SK-N-SH treated with all-trans-retinoic acid at 6 μM for 48 hours (cell line): ENCODE measurements at regions not wholly inside any gene's neighbourhood (a gene's known extent, or its start where the extent isn't known, plus 50 kb on each side); places are given as distances from the start of the nearest gene placed in this dataset.

Experiments
- ATAC-seq: fragments of 200-7000 bp; cut with Tn5 transposase; 3 replicates; pipeline ENCODE4 v1.9.1; 2020; ENCODE audit warnings: mild to moderate bottlenecking, moderate library complexity
- ARNTL ChIP-seq: fragments of 450-650 bp; formaldehyde crosslinking; IDR thresholded peaks from 2 replicates; pipeline ENCODE4 v1.5.0; 2020; ENCODE audit warnings: low read depth, mild to moderate bottlenecking, moderate library complexity, borderline replicate concordance
- BACH2 ChIP-seq: fragments of 250-450 bp; sonication (Bioruptor Pico); IDR thresholded peaks from 2 replicates; pipeline ENCODE4 v1.9.0; 2021; ENCODE audit warnings: mild to moderate bottlenecking, borderline replicate concordance
- ESRRG ChIP-seq: fragments of 250-450 bp; sonication (Bioruptor Pico); IDR thresholded peaks from 2 replicates; pipeline ENCODE4 v1.6.1; 2021; ENCODE audit warnings: mild to moderate bottlenecking
- GLIS3 ChIP-seq: fragments of 250-450 bp; sonication (Bioruptor Pico); IDR thresholded peaks from 2 replicates; pipeline ENCODE4 v1.5.0; 2020; ENCODE audit warnings: mild to moderate bottlenecking, moderate library complexity
- ISL1 ChIP-seq: fragments of 250-450 bp; sonication (Bioruptor Pico); IDR thresholded peaks from 2 replicates; pipeline ENCODE4 v2.1.2; 2022; ENCODE audit warnings: mild to moderate bottlenecking, moderate library complexity
- OSR1 ChIP-seq: fragments of 250-450 bp; sonication (Bioruptor Pico); IDR thresholded peaks from 2 replicates; pipeline ENCODE4 v1.8.0; 2022; ENCODE audit warnings: moderate library complexity, mild to moderate bottlenecking, inconsistent platforms
- PPARA ChIP-seq: fragments of 250-450 bp; sonication (Bioruptor Pico); IDR thresholded peaks from 2 replicates; pipeline ENCODE4 v1.5.0; 2020; ENCODE audit warnings: mild to moderate bottlenecking, borderline replicate concordance
- RARB ChIP-seq: fragments of 250-450 bp; sonication (Bioruptor Pico); IDR thresholded peaks from 2 replicates; pipeline ENCODE4 v1.8.0; 2021; ENCODE audit warnings: mild to moderate bottlenecking, moderate library complexity
- SNAI2 ChIP-seq: fragments of 250-450 bp; sonication (Bioruptor Pico); IDR thresholded peaks from 2 replicates; pipeline ENCODE4 v1.5.0; 2020; ENCODE audit warnings: mild to moderate bottlenecking, moderate library complexity
- TCF4 ChIP-seq: fragments of 250-450 bp; sonication (Bioruptor Pico); IDR thresholded peaks from 2 replicates; pipeline ENCODE4 v1.8.0; 2021; ENCODE audit warnings: mild to moderate bottlenecking, moderate library complexity, borderline replicate concordance
- TOX ChIP-seq: fragments of 250-450 bp; sonication (Bioruptor Pico); IDR thresholded peaks from 2 replicates; pipeline ENCODE4 v1.8.0; 2021; ENCODE audit warnings: mild to moderate bottlenecking, moderate library complexity, borderline replicate concordance
- ZC3H10 ChIP-seq: fragments of 250-450 bp; sonication (Bioruptor Pico); IDR thresholded peaks from 2 replicates; pipeline ENCODE4 v1.5.1; 2021; ENCODE audit warnings: mild to moderate bottlenecking, moderate library complexity
- ZFP3 ChIP-seq: fragments of 250-450 bp; sonication (Bioruptor Pico); IDR thresholded peaks from 2 replicates; pipeline ENCODE4 v1.5.0; 2020; ENCODE audit warnings: mild to moderate bottlenecking, moderate library complexity
- ZFP30 ChIP-seq: fragments of 450-650 bp; formaldehyde crosslinking; IDR thresholded peaks from 2 replicates; pipeline ENCODE4 v1.5.0; 2022; ENCODE audit warnings: mild to moderate bottlenecking, moderate library complexity
- ZNF565 ChIP-seq: fragments of 450-650 bp; formaldehyde crosslinking; conservative IDR thresholded peaks from 2 replicates; pipeline ENCODE4 v1.5.0; 2020; ENCODE audit warnings: low read depth, mild to moderate bottlenecking, moderate library complexity
- ZNF70 ChIP-seq: fragments of 450-650 bp; formaldehyde crosslinking; IDR thresholded peaks from 2 replicates; pipeline ENCODE4 v1.5.0; 2020; ENCODE audit warnings: mild to moderate bottlenecking, moderate library complexity
- ZNF8 ChIP-seq: fragments of 450-650 bp; formaldehyde crosslinking; IDR thresholded peaks from 2 replicates; pipeline ENCODE4 v1.5.0; 2020; ENCODE audit warnings: mild to moderate bottlenecking, moderate library complexity
- TF ChIP-seq, protein P1 (sequence below): fragments of 250-450 bp; sonication (Bioruptor Pico); IDR thresholded peaks from 2 replicates; pipeline ENCODE4 v1.8.0; 2021; ENCODE audit warnings: low read depth, mild to moderate bottlenecking, moderate library complexity, borderline replicate concordance
- TF ChIP-seq, protein P2 (sequence below): fragments of 250-450 bp; sonication (Bioruptor Pico); IDR thresholded peaks from 2 replicates; pipeline ENCODE4 v1.5.0; 2020; ENCODE audit warnings: mild to moderate bottlenecking, moderate library complexity
- TF ChIP-seq, protein P3 (sequence below): fragments of 250-450 bp; sonication (Bioruptor Pico); IDR thresholded peaks from 2 replicates; pipeline ENCODE4 v1.5.1; 2021; ENCODE audit warnings: mild to moderate bottlenecking, moderate library complexity
- TF ChIP-seq, protein P4 (sequence below): fragments of 250-450 bp; sonication (Bioruptor Pico); IDR thresholded peaks from 2 replicates; pipeline ENCODE4 v1.5.1; 2020; ENCODE audit warnings: low read depth, mild to moderate bottlenecking, moderate library complexity
- TF ChIP-seq, protein P5 (sequence below): fragments of 250-450 bp; sonication (Bioruptor Pico); IDR thresholded peaks from 2 replicates; pipeline ENCODE4 v1.8.0; 2020; ENCODE audit warnings: mild to moderate bottlenecking, moderate library complexity, borderline replicate concordance

DNA sequence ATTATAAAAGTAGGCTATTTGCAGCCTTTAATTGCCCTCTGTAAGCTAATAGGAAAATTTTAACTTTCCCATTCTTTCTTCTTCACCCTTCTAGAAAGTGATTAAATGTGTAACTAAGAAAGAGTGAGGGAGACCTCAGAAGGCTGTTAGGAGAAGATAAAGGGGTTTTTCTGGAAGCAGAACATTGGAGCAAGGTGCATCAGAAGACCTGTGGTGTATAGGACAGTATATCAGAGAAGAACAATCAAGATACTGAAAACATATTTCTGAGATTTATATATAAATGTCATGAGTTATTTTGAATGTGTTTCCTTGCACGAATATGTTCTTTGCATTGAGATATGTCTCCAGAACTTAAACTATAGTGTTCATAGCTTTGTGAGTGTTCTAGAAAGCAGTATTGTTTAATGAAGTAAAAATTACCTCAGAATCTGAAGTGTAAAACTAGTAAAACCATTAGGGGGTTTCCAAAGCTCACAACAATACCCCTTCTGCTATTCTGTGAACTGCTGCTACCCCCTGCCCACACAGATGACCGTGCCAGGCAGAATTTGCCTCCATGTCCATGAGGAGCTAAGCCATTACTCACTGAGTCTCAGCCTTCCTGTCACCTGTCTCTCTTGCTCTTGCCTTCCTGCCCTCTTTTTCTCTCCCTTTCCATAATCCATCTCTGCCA, 537.9 kb downstream of the EPHA4 start (continued):
- TF ChIP-seq ZC3H10 (CRISPR knock-in tag), result no peak
- no peak for TF ChIP-seq ARNTL
- TF ChIP-seq, protein P1, sequence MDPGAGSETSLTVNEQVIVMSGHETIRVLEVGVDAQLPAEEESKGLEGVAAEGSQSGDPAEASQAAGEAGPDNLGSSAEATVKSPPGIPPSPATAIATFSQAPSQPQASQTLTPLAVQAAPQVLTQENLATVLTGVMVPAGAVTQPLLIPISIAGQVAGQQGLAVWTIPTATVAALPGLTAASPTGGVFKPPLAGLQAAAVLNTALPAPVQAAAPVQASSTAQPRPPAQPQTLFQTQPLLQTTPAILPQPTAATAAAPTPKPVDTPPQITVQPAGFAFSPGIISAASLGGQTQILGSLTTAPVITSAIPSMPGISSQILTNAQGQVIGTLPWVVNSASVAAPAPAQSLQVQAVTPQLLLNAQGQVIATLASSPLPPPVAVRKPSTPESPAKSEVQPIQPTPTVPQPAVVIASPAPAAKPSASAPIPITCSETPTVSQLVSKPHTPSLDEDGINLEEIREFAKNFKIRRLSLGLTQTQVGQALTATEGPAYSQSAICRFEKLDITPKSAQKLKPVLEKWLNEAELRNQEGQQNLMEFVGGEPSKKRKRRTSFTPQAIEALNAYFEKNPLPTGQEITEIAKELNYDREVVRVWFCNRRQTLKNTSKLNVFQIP (CRISPR knock-in tag), result no peak
- TF ChIP-seq TOX, result no peak
- no peak for TF ChIP-seq PPARA
- TF ChIP-seq GLIS3 (CRISPR knock-in tag), result no peak
- TF ChIP-seq ZNF8 (CRISPR knock-in tag), result no peak
- no peak for TF ChIP-seq RARB (CRISPR knock-in tag)
- no peak for TF ChIP-seq OSR1 (CRISPR knock-in tag)
- no peak for TF ChIP-seq TCF4

DNA sequence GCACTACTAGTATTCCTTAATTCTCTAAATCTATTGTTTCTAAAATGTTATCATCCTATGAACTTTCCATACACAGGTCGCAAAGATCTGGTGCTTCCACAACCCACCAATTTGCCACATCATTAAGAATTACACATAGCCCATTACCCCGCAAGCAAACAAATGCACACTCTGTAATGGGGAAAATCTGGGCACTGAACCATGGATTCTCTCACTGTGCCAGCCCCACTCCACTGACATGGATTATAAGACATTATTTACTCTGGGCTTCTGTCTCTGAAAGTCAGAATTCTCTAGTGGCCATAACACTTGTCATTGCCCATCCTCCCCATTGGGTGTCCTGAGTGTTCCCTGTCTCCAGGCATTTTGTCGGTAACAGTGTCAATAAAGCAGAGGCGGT, 537.1 kb downstream of the EPHA4 start:
- no peak for ATAC-seq
- TF ChIP-seq ZFP3 (CRISPR knock-in tag), result no peak

DNA sequence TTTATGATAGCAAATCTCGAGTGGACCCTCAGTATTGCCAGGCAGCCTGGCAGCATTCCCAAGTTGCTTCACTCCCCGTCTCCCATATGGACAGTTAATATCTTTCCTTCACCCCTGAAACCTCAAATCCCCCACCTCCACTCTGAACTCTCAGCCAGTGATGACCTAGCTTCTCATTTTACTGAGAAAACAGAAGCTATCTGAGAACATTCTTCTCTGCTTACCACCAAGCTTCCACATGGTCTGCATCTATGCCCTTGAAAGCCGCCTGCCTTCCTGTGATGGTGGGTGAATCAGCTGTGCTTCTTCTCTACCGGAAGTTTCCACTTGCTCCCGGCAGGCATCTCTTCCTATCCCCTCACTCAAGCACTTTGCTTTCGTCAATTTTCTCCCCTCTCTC, 529.2 kb downstream of the EPHA4 start:
- no peak for ATAC-seq
- TF ChIP-seq ZNF70 (CRISPR knock-in tag) (no peak), PPARA (no peak), GLIS3 (CRISPR knock-in tag) (no peak), BACH2 (CRISPR knock-in tag) (no peak), ESRRG (CRISPR knock-in tag) (no peak), ISL1 (CRISPR knock-in tag) (no peak), ARNTL (no peak), ZNF565 (CRISPR knock-in tag) (no peak), RARB (CRISPR knock-in tag) (no peak)
- TF ChIP-seq, protein P2, sequence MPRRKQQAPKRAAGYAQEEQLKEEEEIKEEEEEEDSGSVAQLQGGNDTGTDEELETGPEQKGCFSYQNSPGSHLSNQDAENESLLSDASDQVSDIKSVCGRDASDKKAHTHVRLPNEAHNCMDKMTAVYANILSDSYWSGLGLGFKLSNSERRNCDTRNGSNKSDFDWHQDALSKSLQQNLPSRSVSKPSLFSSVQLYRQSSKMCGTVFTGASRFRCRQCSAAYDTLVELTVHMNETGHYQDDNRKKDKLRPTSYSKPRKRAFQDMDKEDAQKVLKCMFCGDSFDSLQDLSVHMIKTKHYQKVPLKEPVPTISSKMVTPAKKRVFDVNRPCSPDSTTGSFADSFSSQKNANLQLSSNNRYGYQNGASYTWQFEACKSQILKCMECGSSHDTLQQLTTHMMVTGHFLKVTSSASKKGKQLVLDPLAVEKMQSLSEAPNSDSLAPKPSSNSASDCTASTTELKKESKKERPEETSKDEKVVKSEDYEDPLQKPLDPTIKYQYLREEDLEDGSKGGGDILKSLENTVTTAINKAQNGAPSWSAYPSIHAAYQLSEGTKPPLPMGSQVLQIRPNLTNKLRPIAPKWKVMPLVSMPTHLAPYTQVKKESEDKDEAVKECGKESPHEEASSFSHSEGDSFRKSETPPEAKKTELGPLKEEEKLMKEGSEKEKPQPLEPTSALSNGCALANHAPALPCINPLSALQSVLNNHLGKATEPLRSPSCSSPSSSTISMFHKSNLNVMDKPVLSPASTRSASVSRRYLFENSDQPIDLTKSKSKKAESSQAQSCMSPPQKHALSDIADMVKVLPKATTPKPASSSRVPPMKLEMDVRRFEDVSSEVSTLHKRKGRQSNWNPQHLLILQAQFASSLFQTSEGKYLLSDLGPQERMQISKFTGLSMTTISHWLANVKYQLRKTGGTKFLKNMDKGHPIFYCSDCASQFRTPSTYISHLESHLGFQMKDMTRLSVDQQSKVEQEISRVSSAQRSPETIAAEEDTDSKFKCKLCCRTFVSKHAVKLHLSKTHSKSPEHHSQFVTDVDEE, result no peak
- TF ChIP-seq, protein P3, sequence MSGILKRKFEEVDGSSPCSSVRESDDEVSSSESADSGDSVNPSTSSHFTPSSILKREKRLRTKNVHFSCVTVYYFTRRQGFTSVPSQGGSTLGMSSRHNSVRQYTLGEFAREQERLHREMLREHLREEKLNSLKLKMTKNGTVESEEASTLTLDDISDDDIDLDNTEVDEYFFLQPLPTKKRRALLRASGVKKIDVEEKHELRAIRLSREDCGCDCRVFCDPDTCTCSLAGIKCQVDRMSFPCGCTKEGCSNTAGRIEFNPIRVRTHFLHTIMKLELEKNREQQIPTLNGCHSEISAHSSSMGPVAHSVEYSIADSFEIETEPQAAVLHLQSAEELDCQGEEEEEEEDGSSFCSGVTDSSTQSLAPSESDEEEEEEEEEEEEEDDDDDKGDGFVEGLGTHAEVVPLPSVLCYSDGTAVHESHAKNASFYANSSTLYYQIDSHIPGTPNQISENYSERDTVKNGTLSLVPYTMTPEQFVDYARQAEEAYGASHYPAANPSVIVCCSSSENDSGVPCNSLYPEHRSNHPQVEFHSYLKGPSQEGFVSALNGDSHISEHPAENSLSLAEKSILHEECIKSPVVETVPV (CRISPR knock-in tag), result no peak

DNA sequence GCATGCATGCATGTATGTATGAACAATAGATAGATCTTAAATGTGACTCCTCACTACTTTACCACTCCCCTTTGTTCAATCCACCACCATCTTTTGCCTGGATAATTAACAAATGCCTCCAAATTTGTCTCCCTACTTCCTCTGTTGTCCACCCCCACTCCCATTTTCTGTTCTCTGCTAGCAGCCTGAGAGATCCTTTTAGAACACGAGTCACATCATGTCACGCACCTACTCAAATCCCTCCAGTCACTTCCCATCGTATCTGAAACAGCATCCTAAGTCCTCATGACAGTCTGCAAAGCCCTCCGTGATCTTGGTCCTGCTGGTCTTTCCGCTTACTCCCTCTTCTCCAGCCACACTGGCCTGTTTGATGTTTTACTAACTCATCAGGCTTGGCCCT, 527.3 kb downstream of the EPHA4 start:
- no peak for ATAC-seq
- TF ChIP-seq ISL1 (CRISPR knock-in tag) (no peak), ESRRG (CRISPR knock-in tag) (no peak), ZNF70 (CRISPR knock-in tag) (no peak), RARB (CRISPR knock-in tag) (no peak), ZFP3 (CRISPR knock-in tag) (no peak), ZFP30 (CRISPR knock-in tag) (no peak), ZNF565 (CRISPR knock-in tag) (no peak), ZC3H10 (CRISPR knock-in tag) (no peak), PPARA (no peak), BACH2 (CRISPR knock-in tag) (no peak), SNAI2 (no peak)
- TF ChIP-seq, protein P4, sequence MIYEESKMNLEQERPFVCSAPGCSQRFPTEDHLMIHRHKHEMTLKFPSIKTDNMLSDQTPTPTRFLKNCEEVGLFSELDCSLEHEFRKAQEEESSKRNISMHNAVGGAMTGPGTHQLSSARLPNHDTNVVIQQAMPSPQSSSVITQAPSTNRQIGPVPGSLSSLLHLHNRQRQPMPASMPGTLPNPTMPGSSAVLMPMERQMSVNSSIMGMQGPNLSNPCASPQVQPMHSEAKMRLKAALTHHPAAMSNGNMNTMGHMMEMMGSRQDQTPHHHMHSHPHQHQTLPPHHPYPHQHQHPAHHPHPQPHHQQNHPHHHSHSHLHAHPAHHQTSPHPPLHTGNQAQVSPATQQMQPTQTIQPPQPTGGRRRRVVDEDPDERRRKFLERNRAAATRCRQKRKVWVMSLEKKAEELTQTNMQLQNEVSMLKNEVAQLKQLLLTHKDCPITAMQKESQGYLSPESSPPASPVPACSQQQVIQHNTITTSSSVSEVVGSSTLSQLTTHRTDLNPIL (CRISPR knock-in tag), result no peak
- TF ChIP-seq, protein P5, sequence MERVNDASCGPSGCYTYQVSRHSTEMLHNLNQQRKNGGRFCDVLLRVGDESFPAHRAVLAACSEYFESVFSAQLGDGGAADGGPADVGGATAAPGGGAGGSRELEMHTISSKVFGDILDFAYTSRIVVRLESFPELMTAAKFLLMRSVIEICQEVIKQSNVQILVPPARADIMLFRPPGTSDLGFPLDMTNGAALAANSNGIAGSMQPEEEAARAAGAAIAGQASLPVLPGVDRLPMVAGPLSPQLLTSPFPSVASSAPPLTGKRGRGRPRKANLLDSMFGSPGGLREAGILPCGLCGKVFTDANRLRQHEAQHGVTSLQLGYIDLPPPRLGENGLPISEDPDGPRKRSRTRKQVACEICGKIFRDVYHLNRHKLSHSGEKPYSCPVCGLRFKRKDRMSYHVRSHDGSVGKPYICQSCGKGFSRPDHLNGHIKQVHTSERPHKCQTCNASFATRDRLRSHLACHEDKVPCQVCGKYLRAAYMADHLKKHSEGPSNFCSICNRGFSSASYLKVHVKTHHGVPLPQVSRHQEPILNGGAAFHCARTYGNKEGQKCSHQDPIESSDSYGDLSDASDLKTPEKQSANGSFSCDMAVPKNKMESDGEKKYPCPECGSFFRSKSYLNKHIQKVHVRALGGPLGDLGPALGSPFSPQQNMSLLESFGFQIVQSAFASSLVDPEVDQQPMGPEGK (CRISPR knock-in tag), result no peak
- TF ChIP-seq, protein P3 (CRISPR knock-in tag), result no peak
- TF ChIP-seq, protein P2, result no peak
